CD4-positive, alpha-beta T cell treated with Interleukin-10 for 1 hour (primary cell): ENCODE measurements at regions not wholly inside any gene's neighbourhood (a gene's known extent, or its start where the extent isn't known, plus 50 kb on each side); places are given as distances from the start of the nearest gene placed in this dataset.

Experiments used
- DNase-seq: peaks from one replicate; pipeline ENCODE4 v3.0.0-alpha.2; 2020

GRCh38 chr2:136557203-136557602 is 208.1 kb upstream of the THSD7B start:
- DNase-seq, result no peak

GRCh38 chr2:136550181-136550580 is 215.2 kb upstream of the THSD7B start:
- DNase-seq, result no peak

GRCh38 chr2:136539355-136539754 is 226.0 kb upstream of the THSD7B start:
- no peak for DNase-seq

- DNase-seq, result no peak
Measured at GRCh38 chr2:136538489-136538888, 226.9 kb upstream of the THSD7B start.

- no peak for DNase-seq
Measured at GRCh38 chr2:136534811-136535210, 230.5 kb upstream of the THSD7B start.

- DNase-seq, result no peak
Measured at GRCh38 chr2:136532171-136532570, 233.2 kb upstream of the THSD7B start.

GRCh38 chr2:136531731-136532130 is 233.6 kb upstream of the THSD7B start:
- no peak for DNase-seq

GRCh38 chr2:136530146-136530545 is 235.2 kb upstream of the THSD7B start:
- no peak for DNase-seq

GRCh38 chr2:136527560-136527959 is 237.8 kb upstream of the THSD7B start:
- no peak for DNase-seq

GRCh38 chr2:136522724-136523123 is 242.6 kb upstream of the THSD7B start:
- DNase-seq, result no peak

- DNase-seq, result no peak
Measured at GRCh38 chr2:136517716-136518115, 247.6 kb upstream of the THSD7B start.

GRCh38 chr2:136510244-136510643 is 255.1 kb upstream of the THSD7B start:
- DNase-seq, result no peak

- no peak for DNase-seq
Measured at GRCh38 chr2:136505462-136505861, 259.9 kb upstream of the THSD7B start.

- no peak for DNase-seq
Measured at GRCh38 chr2:136502660-136503059, 262.7 kb upstream of the THSD7B start.

GRCh38 chr2:136497709-136498108 is 267.6 kb upstream of the THSD7B start:
- DNase-seq, result no peak

GRCh38 chr2:136496966-136497365 is 268.4 kb upstream of the THSD7B start:
- DNase-seq, result no peak

GRCh38 chr2:136495636-136496035 is 269.7 kb upstream of the THSD7B start:
- no peak for DNase-seq

- no peak for DNase-seq
Measured at GRCh38 chr2:136492901-136493300, 272.4 kb upstream of the THSD7B start.

- DNase-seq, result no peak
Measured at GRCh38 chr2:136490100-136490499, 275.2 kb upstream of the THSD7B start.

- DNase-seq, result no peak
Measured at GRCh38 chr2:136487421-136487820, 277.9 kb upstream of the THSD7B start.

GRCh38 chr2:136486115-136486514 is 279.2 kb upstream of the THSD7B start:
- no peak for DNase-seq

- DNase-seq, result no peak
Measured at GRCh38 chr2:136482966-136483365, 282.4 kb upstream of the THSD7B start.

- DNase-seq, result no peak
Measured at GRCh38 chr2:136482006-136482405, 283.3 kb upstream of the THSD7B start.

GRCh38 chr2:136479696-136480095 is 285.6 kb upstream of the THSD7B start:
- DNase-seq, result no peak

- DNase-seq, result no peak
Measured at GRCh38 chr2:136468799-136469369, 296.5 kb upstream of the THSD7B start.

GRCh38 chr2:136452528-136452927 is 312.8 kb upstream of the THSD7B start:
- no peak for DNase-seq
